GM18498 (cell line): ENCODE measurements at regions not wholly inside any gene's neighbourhood (a gene's known extent, or its start where the extent isn't known, plus 50 kb on each side); places are given as distances from the start of the nearest gene placed in this dataset.

Experiments
- ATAC-seq: cut with Tn5 transposase; IDR thresholded peaks from one replicate; pipeline ENCODE4 v1.9.1; 2021; ENCODE audit warnings: mild to moderate bottlenecking, moderate library complexity; ENCODE audit not compliant: unreplicated experiment

DNA sequence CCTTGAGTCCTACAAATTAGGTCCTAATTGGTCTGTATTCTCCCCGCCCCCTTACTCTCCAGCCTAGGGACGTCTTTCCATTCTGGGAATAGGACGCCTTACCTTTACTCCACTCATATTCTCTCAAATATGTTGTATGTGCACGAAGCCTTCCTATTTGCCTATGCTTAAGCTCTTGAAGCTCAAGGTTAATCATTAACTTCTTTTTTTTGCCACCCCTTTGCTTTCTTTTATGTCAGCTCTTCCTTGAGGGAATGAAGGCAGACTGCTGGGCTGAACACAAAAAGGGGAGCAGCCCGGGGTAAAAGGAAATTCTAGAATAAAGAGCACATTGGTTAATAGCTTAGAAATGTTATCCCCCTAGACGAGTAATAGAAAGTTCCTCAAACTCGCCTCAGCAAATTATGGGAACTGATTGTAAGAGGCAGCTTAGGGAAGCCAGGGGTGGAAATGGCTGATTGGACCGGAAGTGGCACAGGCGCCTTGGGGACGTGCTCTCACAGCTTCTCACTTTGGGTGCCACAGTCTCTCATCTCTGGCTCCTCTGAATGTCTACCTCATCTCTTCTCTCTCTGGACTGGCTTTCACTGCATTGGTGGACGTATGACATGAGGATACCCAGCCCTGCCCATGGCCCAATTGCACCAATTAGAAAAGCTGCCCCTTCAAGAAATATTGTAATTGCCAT lies 122.3 kb upstream of the IL12B start:
- ATAC-seq = no peak

DNA sequence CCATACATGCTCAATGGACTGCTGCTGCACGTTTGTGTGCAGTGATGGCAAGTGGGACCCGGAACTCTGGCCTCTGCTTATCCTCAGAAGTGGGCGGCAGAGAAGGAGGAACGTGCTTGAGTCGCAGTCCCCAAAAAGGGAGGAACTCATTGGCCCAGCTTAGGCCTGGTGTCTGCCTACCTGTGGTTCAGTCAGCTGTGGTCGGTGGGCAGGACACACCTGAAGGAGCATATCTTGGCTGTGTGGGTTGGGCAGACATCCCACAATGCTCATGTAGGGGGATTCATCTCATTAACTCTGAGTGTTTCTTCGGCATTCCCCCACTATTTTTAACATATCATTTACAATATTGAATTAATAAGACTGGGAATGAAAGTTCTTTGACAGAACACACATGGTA lies 122.9 kb upstream of the IL12B start:
- ATAC-seq = no peak

DNA sequence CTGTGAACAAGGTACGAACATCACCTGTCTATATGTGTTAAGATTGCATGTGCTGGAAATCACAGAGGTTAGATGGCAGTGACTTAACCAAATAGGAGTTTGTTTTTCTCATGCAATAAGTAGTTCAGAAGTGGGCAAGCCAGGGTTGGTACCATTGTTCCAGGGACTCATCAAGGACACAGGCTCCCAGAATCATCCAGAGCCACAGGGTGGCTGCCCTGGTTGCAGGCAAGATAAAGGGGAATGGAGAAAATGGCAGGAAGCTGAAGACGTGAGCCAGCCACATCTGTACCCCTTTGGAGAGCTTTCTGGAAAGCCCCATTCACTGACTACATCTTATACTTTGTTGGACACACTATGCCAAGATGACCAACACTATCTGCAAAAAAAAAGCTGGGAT lies 126.0 kb upstream of the IL12B start:
- peak; percentile 13 for ATAC-seq

DNA sequence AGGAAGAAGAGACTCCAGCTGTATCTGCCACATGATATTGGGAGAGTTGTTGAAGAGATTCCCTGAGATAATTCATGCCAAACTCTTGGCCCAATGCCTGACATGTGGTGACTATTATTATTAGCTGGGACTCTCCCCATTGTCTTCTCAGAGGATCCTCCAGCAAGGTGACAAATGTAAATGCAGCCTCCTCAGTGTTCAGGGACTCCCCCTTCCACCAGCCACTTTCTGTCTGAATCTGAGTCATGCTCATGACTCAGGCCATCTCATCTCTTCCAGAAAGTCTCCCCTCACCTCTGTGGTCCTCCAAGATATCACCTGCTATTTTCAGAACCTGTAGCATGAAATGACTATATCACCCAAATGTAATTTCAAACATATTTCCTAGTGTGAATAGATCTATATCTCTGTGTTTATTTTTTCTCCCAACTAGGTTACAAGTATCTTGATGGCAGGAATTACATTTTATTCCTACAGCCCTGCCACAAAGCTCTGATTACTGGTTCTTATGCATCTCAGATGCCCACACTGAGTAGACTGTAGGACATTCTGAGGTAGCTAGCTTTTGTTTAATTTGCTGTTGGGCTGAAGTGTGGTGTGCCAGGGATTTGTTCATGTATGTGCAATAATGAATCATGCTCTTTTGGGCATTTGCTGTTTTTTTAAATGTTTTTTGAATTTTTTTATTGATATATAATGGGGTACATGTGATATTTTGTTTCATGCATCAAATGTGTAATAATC lies 126.6 kb upstream of the IL12B start:
- peak; percentile 87 for ATAC-seq

DNA sequence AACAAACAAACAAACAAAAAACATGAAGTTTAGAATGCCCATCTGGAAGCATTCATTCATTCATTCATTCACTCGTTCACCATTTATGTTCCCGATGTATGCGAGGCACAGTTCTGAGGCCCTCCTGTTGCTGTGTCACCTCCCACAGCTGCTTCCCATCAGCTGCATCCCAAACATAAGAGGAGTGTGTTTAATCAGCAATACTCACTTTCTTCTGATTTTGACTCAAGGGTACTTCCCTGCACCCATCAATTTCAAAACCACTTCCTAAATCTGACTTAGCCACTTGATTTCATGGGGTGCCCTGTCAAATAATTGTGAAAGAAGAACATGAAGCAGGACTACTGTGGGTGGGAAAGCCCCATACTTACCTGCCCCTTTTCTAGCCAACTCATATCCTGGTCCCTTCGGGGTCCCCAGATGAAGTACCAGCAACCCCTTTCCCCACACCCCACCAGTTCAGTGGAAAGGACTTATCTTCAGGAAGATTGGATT lies 128.0 kb upstream of the IL12B start:
- ATAC-seq = peak; percentile 38

DNA sequence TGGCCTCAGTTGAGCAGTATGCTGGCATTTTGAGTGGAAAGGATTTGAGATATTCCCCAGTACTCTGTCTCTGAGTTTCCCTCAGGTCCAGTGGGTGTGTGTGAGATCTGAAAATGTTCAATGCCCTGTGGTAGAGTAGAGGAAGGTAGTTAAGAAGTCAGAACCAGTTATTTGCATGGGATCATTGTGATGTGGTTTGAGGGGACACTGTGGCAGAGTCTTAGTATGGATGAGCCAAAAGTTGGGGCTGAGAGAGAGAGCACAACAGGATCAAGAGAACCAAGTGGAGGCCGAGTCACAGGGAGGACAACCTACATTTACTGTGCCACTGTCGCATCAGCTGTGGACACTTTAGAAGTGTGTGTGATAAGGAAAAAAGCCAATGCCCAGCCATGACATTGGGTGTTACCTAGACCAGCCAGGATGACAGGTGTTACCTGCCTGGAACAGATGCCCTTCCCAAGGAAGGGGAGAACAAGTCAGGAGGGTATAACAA lies 128.9 kb upstream of the IL12B start:
- ATAC-seq = no peak

DNA sequence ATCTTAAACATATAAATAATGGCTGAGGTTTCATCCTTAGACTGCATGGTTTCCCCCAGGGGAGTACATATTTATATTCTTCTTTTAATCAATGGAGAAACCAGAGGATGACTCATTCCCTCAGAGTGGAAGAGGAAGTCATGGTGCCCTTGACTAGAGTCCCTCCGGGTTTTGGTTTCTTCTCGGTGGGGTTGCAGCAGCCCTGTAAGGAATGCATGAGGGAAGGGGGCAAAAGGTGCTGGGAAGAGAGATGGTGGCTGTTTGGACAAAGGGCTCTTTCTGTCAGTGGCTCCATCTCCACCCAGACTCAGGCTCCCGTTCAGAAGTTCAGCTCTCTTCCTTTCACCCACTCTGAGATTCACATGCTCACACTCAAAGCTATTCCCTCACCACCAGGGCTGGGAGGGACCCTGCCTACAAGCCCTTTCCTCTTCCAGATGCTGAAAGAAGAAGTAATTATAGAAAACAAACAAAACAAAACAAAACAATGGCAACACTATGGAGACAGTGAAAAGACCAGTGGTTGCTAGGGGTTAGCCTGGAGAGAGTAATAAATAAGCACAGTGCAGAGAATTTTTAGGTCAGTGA lies 129.8 kb upstream of the IL12B start:
- ATAC-seq = peak; percentile 25

DNA sequence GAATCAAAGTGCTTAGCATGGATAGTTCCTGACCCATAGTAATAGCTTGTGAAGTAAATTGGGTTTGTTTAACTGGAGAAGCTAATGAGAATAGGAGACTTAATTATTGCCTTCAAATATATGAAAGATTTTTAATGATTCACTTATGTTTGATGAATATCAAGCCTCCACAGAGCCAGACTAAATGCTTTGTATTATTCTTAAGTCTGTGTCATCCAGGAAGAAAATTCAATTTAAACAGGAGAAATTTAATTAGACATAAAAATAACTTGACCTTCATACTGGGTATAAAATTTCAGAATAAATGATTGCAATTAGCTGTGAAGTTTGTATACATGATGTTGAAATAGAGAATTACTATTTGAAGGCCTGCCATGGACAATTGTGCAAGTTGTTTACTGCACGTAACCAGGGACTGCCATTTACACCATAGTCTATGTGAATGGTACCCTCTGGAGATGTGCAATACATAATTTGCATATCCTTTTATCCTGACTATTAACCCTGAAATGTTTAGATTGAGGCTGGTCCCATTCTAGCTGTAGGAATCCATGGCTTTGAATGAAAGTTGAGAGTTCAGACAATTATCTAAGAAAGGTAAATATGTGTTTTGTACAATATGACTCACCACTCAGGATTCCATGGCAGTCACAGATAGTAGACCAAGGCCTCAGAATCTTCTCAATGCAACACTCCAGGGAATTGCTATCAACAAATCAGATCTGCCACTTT lies 133.5 kb upstream of the IL12B start:
- no peak for ATAC-seq

DNA sequence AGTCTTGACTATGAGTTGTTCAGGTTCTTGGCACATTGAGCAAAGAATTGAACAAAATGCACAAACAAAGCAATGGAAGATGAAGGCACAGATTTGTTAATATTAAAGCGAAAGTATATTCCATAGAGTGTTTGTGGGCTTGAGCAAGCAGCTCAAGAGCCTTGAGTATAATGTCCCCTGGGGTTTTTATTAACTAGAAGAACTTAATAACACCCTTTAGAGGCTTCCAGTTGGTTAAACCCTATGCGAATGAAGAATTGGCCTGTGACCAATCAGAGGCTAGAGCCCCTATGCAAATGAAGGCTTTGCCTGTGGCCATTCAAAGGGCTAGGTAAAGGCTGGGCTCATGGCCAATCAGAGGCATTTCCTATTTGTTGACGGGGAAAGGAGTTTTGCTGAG lies 135.3 kb upstream of the IL12B start:
- no peak for ATAC-seq

DNA sequence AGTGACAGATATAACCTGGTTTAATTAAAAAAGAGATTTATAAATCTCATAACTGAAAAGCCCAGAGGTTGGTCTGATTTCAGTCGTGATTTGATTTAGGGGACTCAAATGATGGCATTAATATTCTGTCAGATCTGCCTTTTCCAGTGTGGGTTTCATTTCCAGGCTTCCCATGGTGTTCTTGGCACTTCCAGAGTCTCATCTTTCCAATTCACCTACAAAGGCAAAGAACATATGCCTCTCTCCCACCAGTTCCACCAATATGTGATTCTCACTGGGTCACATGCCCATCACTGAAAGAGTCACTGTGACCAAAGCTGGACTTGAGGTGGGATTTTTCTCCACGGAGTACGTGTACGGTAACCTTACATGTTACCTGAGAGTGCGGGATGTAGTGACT lies 137.4 kb upstream of the IL12B start:
- ATAC-seq = no peak

DNA sequence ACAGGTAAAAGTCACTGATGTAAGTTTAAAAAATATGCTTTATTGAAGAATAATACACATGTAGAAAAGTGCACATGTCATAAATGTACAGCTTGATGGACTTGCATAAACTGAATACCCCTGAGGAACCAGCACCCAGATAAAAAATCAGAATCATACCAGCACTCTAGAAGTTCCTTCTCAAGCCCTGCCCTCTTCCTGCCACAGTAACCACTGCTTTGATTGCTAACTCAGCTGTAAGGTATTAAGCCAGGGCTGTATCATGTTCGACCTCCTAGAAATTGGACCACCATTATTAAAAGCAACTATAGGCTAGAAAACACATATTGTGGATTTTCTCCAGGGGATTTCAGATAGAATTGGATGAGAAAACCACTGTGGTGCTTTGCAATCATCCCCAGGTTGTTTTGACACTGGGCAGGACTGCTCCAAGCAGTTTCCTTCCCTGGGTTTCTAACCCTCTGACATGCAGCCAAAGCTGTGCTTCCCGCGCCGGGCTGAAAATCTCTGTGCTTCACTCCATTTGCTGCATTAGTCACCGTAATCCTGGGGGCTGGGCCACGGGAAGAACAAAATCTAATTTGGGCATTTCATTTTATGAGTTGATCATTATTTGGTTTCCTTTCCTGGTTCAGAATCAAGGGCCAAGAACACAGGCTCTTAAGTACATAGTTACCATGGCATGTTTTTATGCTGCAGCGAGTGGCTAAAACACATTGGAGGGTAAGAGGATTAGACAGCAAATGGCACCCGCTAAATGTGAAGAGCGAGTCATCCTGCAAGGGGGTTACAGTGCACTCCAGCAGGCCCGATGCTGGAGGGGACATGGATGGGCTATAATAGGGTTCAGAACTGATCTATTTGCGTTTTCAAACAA lies 139.4 kb upstream of the IL12B start:
- ATAC-seq = peak; percentile 89

DNA sequence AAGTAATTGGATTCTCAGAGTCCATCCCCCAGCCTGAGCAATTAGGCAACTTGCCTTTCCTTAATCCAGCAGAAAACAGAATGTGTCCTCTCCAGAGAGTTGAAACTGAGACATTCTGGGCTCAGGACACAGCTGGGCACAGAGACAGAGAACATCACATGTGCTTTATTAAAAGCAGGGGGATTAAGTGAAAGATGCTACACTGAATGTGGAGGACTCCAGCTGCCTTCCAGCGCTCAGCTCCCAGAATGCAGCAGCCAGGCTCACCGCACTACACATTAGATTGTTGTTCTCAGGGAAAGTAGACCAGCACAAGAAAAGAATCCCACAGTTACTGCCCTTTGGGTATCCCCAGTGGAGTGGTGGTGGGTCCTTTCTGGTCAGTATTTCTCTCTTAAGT lies 141.6 kb upstream of the IL12B start:
- ATAC-seq = no peak

DNA sequence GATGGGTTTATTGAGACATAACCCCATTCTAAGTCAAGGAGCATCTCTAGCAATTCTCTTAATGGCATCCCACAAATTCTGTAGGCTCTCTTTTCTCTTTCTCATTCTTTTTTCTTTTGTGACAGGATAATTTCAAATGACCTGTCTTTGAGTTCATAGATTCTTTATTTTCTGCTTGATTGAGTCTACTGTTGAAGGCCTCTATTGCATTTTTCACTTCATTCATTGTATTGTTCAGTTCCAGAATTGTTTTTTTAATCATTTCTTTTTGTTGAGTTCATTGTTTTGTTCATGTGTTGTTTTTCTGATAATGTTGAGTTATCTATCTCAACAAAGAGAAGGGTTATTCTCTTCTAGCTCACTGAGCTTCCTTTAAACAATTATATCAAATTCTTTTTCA lies 144.7 kb upstream of the IL12B start:
- ATAC-seq = no peak

DNA sequence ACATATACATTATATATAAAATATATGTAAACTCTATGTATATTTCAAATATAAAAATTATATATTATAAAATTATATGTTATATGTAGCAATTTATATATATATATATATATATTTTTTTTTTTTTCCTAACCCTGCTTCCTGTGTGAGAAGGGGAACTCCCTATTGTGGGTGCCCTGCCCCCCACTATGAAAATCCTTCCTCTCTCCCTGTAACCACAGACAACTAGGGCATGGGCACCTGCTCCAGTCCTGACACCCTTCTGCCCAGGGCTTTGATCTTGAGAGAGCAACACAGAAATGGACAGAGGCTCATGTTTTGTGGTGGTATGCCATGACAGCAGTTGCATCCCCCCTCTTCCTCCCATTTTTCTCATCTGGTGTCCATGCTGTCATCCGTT lies 148.7 kb upstream of the IL12B start:
- no peak for ATAC-seq

DNA sequence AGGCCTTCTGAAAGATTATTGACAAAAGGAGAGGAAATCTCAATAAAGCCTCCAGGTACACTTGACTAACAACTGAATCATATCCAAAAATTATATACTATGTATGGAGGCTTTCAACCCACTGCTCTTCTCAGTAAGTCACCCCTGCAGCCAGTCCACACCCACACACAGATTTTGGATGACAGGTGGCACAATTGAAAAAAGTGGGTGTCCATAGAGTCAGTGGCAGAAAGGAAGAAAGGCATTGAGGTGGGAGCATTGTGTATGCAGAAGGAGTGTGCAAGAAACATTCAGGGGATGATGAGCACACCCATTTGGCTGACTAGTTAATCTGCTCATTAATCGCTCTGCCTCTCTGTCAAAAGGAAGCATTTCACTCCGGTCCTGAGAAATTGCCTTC lies 150.6 kb upstream of the IL12B start:
- ATAC-seq = no peak

DNA sequence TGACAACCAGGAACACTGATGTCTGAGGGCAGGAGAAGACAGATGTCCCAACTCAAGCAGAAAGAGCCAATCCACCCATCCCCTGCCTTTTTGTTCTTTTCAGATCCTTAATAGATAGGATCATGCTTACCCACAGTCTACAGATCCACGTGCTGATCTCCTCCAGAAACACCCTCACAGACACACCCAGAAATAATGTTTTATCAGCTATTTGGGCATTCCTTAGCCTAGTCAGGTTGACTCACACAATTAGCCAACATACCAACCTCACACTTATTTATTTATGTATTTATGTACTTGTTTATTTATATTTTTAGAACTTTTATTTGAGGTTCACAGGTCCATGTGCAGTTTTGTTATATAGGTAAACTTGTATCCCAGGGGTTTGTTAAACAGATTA lies 151.5 kb upstream of the IL12B start:
- ATAC-seq = no peak

DNA sequence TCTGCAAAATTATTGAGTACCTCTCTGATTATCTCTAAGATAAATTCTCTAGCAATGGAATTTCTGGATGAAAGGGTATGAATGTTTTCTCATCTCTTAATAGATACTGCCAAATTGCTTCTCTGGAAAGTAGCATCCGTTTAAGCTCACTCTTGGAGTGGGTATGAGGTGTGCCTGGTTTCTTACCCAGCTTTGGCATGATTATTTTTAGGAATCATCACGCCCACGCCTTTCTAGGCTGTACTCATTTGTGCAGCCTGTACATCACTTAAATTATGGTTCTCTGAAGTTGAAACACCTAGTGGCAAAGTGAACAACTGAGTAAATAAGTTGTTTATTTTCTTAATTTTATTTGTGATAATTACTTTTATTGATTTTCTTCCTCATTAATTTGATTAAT lies 156.5 kb upstream of the IL12B start:
- ATAC-seq = no peak

DNA sequence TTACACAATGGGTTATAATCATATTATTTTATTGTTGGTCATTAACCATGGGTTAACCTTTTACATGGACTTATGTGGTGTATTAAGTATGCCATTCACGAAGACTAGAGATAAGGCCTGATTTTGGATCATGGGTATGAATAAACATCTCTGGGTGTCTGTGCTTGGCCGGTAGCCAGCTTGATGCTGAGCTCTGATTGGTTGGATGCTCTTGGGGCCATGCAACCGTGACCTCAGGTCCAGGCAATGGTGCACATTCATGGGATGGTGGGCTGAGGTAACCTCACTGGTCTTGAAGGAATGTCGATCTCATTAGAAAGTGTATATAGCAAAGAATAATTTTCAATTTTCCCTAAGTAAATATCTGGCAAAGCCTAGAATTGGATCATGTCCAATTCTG lies 158.2 kb upstream of the IL12B start:
- no peak for ATAC-seq

DNA sequence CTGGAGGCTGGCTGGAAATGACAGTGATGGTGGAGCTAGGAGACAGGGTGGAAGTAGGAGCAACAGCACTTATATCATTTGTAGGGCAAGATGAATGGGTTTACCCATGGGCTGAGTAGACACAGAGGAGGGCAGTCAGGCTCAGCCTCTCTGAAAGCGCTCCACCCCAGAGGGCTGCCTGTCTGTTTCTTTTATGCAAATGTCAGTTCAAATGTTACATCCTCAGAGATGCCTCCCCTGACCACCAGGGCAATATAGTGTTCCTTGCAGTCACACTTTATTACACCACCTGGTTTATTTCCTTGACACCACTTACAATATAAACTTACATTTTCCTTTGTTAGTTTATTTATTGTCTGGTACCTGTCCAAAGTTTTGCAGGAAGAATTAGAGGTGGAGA lies 159.5 kb upstream of the IL12B start:
- ATAC-seq = no peak

DNA sequence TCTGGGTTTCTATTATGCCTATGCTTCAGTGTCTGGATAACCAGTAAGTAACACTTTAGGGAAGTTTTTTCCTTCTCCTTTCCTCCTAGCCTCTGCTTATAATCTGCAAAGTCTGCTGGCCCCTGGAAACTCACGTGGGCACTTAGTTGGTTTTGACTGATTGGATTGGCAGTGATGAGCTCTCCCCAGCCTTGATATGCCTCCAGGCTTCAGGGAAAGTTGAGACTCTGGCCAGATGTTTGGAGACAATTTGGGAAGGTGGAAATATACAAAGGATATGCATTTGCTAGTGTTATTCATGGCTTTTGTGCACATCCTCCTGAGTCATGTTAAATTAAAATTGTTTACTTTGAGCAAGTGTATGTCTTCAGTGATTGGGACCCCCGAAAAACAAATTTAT lies 160.2 kb upstream of the IL12B start:
- ATAC-seq = no peak
